ENCODE measurements at regions not wholly inside any gene's neighbourhood (a gene's known extent, or its start where the extent isn't known, plus 50 kb on each side); places are given as distances from the start of the nearest gene placed in this dataset.

DNA sequence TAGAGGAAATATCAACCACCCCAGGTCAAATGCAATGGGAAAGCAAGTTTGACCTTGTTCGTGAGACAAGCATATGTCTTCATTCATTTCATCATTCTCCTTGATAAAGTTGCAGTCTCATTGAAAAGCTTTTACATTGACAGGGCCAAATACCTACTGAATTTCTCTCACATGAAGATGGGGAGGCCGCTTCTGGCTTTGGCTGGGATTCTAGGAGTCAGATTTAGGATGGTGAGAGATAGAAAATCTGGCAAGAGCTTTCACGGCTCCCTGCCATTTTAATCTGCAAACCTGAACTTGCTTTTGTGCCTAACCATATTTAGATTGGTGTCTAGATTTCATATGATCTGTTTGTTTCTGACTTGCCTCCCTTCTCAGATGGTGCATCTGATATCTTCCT is 88.0 kb downstream of the TMEM100 start:
- no peak for DNase-seq (ENCODE audit: low read depth in 2 of 2)

DNA sequence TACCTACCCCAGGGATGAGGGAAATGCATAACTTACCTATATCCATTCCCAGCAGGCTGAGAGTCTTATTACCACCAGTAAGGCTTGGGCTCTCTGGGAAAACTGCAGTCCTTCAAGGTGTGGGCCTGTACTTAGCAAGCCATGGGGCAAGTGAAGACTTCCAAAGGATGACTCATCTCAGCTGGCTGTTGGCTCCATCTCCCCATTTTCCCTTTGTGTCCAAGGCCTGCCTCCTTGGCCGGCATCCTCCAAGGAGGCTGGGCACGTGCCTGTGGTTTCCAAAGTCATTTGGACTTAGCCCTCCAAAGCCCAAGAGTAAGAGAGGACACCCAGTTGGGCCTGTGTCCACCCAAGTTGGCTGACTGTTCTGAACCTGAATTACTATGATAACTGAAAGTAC is 89.8 kb downstream of the TMEM100 start:
- no peak for DNase-seq (ENCODE audit: low read depth in 2 of 2)

DNA sequence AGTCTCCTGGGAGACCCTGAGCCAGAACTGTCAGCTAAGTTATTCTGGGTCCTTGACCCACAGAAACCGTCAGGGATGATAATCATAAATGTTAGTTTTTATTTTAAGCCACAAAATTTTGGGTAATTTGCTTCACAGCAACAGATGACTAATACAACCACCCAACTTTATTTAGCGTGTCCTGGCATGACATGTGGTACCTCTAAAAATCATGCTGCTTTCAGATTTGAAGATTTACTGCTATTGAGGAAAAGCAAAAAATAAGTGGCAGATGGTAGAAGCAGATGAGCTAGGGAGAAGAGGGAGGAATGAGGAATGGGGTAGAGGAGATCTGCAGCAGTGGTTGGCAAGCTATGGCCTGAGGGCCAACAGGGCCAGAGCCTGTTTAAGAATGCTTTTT is 90.4 kb downstream of the TMEM100 start:
- DNase-seq (ENCODE audit: low read depth in 2 of 2), result no peak

DNA sequence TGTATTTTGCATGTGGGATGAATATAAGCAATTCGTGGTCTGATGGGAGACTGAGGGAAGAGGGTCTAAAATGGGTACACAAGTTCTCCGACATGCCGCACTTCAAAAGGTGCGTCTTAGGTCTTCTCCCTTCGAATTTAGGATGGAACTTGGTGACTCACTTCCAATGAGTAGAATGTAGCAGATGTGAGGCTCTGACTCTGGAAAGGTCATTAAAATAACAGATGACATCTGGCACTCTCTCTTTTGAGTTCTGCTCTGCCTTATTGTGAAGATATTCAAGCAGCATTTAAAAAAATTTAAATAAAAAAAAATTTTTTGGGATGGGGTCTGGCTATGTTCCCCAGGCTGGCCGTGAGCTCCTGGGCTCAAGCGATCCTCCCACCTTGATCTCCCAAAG is 92.7 kb downstream of the TMEM100 start:
- DNase-seq (ENCODE audit: low read depth in 2 of 2), result no peak

DNA sequence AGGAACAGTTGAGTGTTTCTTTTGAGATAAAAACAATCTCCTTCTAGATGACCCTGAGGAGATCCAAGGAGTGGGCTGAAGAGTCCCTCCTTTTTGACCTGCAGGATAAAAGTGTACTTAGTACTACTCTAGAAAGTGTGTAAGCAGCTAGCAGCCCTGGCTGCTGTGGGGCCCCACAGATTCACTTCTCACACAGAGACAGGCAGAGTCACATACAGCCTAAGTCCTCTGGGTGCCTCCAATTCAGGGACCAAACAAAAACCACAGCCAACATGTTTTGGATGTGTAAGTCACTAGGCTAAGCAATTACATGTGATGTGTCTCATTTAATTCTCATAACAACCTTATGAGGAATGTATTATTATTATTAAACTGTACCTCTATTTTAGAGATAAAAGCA is 97.1 kb downstream of the TMEM100 start:
- no peak for DNase-seq (ENCODE audit: low read depth in 2 of 2)

DNA sequence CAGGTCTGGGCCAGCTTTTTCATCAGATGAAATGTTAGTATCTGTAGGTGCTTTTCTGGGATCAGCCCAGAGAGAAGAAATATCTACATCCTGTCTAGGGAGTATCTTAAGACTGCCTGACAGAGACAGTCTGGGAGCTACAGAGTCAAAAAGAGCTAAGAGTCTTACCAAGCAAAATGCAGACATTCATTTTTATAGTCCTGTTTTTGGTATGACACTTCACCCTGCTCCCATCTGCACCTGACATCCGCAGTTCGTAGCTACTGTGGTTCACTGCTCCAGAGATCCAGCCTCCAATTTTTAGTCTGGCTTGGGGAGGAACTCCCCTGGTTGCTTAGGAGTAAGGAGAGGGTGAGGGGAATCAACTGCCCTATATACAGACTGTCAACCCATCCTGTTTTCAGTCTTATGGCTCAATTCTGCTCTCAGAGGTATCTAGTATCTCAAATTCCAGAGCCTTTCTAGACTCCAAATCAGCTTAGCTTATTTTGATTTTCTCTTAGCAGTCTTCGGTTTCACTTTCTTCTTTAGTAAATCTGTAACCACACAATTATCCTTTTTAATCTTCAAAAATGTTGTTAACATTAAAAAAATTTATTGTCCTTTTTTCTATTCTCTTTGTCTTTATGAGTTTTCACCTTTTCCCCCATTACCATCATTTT is 97.8 kb downstream of the TMEM100 start:
- DNase-seq (ENCODE audit: low read depth in 2 of 2), result no peak

DNA sequence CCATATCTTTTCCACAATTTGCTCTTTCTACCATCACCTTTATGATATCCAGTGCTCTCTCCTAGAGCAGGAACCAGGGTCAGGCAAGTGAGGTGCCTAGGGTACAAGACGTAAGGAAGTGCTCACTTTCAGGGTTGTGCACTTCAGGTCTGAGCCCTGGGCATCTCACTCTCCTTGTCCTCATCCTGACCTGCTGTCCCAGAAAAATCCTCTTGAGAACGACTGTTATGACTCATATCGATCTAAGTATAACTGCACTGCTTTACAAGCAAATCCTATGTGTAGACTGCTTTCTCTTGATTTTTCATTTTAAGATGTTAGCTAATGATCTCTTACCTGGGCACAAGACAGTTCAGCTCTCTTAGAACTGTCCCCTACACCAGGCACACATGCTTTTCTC is 100.1 kb downstream of the TMEM100 start:
- no peak for DNase-seq (ENCODE audit: low read depth in 2 of 2)

DNA sequence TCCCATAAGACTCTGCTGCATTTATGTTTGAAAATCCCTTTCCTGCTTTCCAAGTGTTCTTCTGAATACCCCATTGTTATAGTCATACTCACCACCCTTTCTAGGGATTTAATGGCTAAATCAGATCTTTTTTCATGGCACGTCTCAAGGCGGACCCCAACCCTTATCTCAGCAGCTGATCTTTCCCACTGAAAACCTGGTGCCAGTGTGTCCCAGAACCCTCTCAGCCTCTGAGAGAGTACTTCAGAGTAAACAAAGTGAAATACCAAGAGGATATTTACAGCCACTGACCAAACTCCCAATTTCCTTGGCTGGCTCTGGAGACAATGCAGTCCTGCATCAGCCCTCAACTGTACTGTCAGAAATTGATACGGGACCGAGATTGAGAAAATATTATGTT is 101.7 kb downstream of the TMEM100 start:
- DNase-seq (ENCODE audit: low read depth in 2 of 2), result no peak

DNA sequence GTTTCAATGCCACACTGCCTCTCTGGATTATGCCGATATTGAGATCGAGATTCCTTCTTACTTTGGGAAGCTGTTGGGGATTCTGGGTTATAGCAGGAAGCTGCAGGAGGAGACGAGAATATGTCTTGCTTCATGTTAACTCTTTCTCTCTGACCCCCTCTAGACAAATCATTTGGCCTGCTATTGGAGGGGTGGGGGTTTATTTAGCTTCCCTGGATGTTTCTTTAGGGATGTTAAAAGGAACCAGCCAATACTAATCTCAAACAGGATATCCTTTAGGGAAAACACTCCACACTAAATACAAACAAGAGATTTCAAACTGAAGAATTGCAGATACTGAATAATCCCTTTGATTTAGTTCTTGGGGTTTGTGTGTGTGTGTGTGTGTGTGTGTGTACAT is 102.6 kb downstream of the TMEM100 start:
- DNase-seq (ENCODE audit: low read depth in 2 of 2), result no peak

DNA sequence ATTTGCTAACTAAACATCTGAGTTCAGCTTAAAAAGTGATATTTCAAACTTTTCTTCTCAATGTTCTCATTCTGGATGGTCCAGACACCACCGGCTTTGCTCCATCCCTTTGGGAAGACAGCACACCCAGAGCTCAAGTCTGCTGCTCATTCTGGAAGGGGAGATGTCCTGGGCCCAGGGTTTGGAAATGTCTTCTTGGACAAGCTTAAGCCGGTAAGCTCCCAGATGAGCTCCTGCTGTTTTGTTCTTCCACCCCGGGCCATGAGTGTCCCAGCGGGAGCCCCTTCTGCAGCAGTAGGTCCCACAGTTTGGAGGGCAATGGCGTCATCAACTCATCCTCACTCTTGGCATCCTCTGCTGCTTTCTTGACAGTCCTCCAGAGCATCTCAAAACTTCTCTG is 105.2 kb downstream of the TMEM100 start:
- no peak for DNase-seq (ENCODE audit: low read depth in 2 of 2)

DNA sequence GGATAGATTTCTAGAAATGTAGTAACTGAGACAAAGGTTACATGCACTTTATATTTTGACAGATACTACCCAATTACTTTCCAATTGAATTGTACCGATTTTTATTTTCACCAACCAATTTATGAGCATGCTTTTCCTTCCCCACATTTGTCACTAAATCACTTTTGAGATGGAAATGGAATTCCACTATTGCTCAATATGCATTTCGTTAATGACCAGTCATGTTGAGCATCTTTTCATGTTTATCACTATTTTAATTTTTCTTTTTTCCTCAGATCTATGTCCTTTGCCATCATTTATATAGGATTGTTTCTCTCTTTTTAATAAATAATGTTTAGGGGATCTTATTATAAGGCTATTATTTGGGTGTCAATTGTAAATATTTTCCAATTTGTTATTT is 102.8 kb upstream of the SMIM36 start:
- DNase-seq (ENCODE audit: low read depth in 2 of 2), result no peak

DNA sequence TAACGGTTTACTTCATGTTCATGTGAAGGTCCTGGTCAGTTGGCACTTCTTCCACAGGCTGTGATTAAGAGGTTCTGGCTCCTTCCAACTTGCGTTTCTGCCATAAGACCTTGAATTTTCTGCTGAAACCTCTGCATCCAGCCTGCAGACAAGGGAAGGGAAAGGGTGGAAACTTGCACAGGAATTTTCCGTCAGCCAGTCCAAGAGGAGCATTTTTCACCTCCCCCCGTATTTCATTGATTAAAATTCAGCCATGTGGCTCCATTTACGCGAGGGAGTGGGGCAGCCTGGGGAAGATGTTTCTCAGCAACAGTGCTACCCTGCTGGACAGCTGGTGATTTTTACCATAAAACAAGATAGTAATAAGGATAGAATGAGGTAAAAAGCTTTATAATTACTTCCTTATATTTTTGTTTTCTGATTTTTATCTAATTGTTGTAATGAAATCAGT is 101.5 kb upstream of the SMIM36 start:
- no peak for DNase-seq (ENCODE audit: low read depth in 2 of 2)

DNA sequence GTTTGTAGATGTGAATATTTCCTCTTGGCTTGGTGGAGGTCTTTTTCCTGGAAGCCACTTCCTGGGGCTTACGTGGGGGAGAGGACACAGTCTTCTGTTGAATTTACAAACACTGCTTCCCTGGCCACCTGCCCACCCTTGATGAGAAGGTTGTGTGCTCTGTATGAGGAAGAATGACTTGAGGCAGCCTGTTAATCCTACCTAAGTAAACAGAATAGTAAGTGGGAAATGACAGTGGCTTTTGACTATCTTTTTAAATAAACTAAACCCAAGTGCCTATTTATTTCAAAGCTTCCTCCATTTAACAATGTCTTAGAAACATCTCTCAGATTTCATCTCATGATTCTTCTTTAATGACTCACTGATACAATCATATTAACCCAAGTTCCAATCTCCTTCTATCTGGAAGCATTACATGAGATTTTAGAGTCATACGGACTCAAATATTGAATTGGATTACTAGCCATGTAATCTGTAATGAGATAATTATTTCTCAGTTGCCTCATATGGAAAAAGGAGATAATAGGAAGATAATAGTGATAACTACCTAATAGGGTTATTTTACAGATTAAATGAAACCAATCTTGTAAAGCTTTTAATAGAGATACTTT is 96.6 kb upstream of the SMIM36 start:
- DNase-seq (ENCODE audit: low read depth in 2 of 2), result no peak

DNA sequence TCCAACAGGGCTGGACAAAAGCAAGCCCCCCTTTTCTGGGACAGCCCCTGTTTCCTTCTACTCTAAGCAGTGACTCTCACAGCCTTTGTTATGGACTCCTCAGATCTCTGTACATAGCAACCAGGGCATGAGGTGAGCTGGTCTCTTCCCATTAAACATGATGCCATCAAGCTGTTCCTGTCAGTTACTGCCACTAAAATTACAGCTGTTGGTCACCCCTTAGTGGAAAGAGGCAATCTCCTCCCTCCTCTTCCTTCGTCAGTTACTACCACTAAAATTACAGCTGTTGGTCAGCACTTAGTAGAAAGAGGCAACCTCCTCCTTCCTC is 95.2 kb upstream of the SMIM36 start:
- DNase-seq (ENCODE audit: low read depth in 2 of 2), result no peak

DNA sequence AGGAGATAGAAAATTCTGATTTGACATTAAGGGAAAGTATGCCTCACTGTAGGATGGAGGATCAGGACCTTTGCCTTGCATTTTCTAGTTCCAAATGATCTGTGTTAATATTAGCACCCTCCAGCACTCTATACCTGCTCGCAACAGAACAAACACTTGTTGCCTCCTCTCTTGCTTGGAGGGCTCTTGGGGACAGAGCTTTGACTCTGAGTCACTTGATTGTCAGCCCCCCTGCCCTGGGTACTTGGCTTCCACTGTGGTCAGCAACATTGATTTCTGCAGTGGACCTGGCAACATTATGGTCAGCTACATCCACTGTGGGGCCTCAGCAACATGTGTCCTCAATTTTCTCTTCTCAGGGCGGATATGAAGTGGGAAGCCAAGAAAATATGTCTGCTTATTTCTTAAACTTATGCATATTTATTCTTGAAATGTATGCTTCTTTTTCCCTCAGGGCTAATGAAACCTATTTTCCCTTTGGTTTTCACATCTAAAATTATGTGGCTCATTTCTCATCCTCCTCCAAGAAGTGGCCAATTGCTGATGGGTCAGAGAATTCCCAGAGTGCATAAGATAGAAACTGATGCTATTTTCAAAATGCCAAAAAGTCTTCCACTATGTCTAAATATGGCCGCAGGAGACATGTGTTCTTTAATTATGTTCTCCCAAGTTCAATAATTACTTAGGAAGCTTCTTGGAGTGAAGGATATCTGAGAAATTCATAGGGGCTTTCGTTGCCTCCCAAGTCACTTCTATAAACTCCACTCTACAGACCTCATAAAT is 94.6 kb upstream of the SMIM36 start:
- DNase-seq (ENCODE audit: low read depth in 2 of 2), result no peak

DNA sequence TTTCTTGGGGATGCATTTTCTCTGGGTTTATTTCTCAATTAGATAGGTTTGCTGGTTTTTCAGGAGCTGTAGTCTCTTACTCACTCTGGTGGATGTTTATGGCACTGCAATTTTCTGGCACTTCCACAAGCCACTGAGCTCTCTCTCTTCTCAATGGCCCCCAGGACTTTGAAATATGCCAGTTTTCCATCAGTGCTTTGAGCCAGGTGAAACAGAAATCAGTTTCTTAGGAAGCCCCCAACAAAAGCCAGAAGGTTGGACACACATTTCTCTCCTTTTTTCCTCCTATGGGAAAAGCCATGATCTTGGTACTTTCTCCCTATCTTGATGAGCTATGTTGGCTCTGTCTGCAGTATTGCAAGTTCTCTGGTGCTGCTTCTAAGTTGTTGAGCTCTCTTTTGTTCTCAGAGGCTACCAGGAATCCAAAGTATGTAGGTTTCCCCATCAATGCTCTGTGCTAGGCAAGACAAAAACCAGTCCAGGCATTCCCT is 90.7 kb upstream of the SMIM36 start:
- DNase-seq (ENCODE audit: low read depth in 2 of 2), result no peak

DNA sequence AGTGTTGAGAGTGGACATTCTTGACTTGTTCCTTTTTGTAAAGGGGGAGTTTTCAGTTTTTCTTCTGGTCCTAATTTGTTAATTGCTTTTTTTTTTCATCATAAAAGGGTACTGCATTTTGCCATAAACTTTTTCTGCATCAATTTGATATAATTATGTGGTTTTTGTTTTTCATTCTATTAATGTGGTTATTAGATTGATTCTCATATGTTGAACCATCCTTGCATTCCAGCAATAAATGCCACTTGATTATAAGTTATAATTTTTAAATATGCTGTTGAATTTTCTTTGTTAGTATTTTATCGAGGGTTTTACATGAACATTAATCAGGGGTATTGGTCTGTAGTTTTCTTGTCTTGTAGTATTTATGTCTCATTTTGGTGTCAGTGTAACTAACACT is 87.2 kb upstream of the SMIM36 start:
- DNase-seq (ENCODE audit: low read depth in 2 of 2), result no peak

DNA sequence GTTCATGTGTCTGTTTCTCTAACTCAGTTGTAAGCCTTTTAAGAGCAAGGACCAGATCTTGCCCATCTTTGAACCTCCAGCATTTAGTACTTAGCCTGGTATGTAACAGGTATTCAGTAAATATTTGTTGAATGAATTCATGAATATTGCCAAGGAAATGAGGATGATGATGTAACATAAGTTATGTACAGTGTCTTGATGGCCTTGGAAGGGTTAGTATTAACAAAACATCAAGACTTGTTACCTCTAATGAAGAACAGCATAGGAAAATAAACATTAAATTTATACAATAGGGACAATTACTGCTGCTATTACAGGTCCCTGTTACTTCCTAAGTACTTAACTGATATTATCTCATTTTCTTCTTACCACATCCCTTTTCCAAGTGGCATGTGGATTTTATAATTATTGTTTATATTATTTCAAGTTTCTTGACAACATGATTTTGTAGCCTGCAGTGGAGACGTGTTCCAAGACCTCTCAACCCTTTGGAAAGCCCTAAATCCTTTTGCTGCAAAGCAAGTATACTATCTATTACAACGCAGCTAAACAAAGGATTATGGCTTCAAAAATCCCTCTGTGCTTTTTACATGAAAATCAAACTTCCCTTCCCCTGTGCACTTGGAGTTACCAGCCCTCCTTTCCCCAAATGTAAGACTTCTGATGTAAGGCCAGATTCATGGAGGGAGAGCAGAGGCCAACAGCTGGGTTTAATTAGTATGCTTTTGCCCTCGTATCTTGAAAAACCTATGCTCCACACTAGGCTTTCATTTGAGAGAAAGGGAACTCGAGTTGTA is 77.4 kb upstream of the SMIM36 start:
- DNase-seq (ENCODE audit: low read depth in 2 of 2), result no peak

DNA sequence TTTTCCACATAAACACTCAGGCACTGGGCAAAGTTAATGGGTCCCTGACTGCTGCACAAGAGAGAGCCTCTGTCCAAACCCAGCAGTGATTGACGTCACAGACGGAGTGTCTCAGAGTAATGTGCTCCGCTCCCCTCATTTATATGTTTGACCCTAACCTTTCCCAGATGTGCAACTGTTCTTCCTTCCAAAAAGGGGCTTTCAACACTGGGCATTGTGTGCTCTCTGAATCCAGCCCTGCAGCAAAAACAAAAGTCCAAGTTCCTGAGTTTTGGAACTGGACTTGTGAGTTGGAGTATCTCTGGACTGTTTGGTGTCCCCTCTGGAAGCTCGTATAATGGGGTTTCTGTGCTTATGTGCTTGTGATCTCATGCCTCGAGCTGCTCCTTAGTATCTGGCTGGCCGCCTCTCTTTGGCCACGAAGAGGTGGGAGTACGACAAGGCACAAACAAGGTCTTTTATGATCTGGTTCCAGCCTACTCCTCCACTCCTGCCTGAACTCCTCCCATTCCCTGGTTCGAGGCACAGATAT is 76.4 kb upstream of the SMIM36 start:
- no peak for DNase-seq (ENCODE audit: low read depth in 2 of 2)

DNA sequence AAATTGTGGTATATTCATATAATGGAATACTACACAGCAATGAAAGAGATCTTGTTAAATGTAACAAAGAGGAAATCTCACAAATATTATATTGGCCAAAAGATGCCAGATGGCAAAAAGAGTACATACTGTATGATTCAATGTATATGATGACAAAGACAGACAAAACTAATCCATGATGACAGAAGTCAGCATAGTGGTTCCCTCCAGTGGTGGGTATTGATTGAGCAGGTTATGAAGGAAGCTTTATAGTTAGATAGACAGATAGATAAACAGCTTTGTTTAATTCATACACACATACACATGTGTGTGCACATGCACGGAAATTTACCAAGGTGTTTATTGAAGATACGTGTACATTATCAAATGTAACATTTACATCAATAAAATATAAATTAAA is 74.4 kb upstream of the SMIM36 start:
- DNase-seq (ENCODE audit: low read depth in 2 of 2), result no peak

DNA sequence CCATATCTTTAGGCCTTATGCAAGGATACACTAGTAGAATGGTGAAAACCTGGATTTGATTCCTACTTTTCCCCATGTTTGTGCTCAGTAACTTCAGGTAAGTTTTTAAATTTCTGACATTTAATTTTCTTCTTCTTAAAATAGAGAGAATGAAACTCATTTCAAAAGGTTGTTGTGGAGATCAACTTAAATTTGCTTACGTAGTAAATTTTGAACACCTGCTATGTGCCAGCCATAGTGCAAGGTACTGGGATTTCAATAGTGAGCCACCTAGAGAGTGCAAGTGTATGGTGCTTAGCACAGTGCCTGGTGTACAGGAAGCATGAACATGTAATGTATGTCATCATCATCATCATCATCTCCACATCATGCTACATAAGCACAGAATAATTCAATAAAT is 73.6 kb upstream of the SMIM36 start:
- no peak for DNase-seq (ENCODE audit: low read depth in 2 of 2)

DNA sequence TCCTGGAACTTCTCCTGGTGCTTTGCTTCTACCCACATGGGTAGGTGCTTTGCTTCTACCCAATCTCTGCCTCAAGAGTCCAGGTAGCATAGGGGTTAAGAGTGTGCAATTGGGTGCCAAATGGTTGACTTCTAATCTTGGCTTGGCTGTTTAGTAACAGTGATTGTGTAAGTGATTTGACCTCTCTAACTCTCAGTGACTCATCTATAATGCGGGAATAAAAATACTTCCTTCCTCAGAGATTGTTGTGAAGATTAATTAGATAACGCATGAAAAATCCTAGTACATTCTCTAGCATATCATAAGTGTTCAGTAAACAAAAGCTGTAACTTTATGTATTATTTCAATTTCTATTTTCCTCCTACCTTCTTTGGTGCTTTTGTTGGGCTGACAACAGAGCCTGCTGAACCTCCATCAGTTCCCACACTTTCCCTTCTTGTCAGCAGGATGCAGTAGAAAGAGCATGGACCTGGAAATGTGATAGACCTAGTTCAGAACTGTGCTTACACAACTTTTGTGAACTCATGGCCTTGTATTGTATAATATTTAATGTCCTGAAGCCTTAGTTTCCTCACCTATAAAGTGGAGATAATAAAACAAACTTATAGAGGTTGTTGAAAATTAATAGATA is 72.9 kb upstream of the SMIM36 start:
- no peak for DNase-seq (ENCODE audit: low read depth in 2 of 2)
